Activated CD4-positive, CD25-positive, alpha-beta regulatory T cell treated with anti-CD3 and anti-CD28 coated beads, Interleukin-2, amount 50 U/mL, for 72 hours (primary cell): ENCODE measurements at regions not wholly inside any gene's neighbourhood (a gene's known extent, or its start where the extent isn't known, plus 50 kb on each side); places are given as distances from the start of the nearest gene placed in this dataset.

ENCODE experiments used
- DNase-seq: peaks from one replicate; pipeline ENCODE4 v3.0.0; 2021

DNA sequence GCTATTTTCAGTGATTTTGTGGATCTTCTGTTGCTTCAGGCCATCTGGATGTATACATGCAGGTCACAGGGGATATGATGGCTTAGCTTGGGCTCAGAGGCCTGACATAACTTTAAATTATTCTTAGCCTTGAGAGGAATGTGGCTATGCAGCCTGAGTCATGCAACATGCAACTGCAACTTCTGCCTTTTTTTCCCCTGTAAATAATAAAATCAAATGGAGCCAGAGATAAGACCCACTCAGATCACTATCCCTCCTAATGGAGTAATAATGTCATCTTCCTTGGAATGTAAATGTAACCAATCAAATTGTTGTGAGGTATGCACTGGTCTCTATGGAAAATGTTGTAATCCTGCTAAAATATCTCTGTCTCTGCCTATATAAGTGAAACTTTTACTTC, 54.9 kb downstream of the MAGEB17 start:
- DNase-seq: no peak

- no peak for DNase-seq
These were observed 56.1 kb downstream of the MAGEB17 start for GRCh38 chrX:16223385-16223784.

GRCh38 chrX:16239211-16239610, 71.9 kb downstream of the MAGEB17 start:
- no peak for DNase-seq

- DNase-seq: no peak
These were observed 73.1 kb downstream of the MAGEB17 start for GRCh38 chrX:16240231-16240905.

DNA sequence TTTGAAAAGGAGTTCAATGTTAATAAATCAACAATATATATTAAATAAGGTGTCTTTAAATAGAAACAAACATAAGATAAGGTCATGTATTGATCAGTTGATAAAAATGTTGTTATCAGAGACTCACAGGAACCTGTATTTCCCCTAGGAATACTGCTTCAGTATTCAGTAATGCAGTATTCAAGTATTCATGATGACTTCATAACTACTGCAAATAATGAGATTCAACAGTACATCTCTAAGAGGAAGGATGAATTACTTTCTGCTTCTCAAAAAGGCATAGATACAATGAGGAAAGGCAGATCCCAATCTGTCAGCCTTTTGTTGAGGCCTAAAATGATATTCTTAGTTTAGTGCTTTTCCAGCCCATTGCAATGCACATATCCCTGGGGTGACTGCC, 73.7 kb downstream of the MAGEB17 start:
- no peak for DNase-seq

DNA sequence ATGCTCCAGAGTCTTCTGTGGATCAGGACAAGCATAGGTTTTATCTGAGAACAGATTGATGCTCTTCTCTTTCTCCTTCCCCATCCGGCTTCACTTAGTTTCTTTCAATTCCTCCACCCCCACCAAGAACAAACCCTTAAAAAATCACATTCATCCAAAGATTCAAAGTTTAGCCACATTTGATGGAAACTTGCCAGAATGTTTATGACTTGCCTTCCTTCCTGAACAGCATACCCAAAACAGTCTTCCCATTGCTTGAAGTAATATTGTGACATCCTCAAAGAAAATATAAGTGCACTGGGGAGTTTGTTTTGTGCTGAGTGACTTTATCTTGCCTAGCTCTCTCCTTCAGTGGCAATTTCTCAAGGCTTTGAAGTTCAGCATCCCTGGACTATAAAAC, 83.0 kb downstream of the MAGEB17 start:
- no peak for DNase-seq

- no peak for DNase-seq
These were observed 84.5 kb downstream of the MAGEB17 start for GRCh38 chrX:16251782-16252181.

DNA sequence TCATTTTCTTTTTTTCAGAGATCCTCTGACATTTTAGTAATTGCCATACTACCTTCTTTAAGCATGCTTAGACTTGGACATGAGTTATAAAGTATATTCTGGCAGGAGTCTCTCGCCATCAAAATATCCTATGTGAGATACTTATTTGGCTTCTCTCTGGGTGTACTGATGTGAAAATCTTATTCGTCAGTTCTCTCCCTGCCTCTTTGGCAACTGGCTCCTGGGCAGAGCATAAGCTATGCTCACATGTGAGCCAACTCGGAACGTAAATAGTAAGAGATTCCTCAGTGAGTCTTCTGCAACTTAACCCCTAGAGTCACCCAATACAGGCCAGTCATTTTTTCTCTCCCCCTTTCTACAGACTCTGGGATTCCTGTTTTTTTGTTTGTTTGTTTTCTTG, 91.6 kb downstream of the MAGEB17 start:
- no peak for DNase-seq

DNA sequence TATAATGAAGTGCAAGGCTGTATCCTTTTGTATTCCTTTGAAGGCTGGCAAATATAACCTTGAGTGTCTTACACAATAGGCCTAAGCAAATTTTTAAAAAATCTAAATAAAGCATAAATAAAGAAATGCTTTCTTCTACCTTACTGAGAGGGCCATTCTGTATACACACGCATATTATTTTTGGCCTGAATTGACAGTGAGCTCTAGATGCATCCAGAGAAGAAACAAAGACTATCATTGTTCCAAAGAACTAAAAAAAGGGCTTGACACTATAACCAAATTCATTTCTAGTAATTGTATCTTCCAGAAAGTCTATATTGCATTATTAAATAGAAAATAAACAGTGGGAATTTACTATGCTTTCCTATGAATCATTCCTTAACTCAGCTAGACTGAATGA, 100.2 kb downstream of the MAGEB17 start:
- no peak for DNase-seq

- DNase-seq: no peak
These were observed 100.9 kb downstream of the MAGEB17 start for GRCh38 chrX:16268206-16268605.

DNA sequence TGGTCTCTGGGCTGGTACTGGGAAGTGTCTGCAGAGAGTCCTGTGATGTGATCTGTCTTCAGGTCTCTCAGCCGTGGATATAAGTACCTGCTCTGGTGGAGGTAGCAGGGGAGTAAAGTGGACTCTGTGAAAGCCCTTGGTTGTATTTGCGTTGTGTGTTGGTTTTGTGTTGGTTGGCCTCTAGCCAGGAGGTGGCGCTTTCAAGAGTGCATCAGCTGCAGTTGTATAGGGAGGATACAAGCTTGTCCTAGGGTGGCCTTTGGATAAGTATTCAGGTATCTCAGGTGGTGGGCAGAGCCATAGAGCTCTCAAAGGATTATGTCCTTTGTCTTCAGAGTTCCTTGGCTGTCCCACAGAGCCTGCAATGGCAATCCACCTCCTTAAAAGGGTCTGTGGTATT, 111.6 kb downstream of the MAGEB17 start:
- DNase-seq: no peak

GRCh38 chrX:16282209-16282608, 114.9 kb downstream of the MAGEB17 start:
- no peak for DNase-seq

DNA sequence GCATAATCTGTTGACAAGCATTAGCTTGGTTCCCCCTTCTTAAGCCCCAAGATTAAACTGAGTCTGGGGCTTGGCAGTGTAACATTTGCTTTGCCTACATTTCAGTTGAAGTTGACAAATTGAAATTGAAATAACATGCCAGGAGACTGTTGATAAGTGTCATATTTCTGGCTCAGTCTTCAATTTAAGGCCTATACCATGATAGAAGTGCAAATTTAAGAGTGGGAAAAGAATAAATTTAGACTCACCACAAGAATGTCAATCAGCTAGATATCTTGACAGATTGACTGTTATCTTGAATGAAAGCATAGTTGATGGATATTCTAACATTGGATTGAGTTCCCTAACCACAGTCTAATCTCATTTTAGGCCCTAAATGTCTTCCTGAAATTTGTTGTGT, 117.6 kb downstream of the MAGEB17 start:
- no peak for DNase-seq

- DNase-seq: no peak
These were observed 123.7 kb downstream of the MAGEB17 start for GRCh38 chrX:16290997-16291396.

- no peak for DNase-seq
These were observed 133.6 kb downstream of the MAGEB17 start for GRCh38 chrX:16300831-16301230.

DNA sequence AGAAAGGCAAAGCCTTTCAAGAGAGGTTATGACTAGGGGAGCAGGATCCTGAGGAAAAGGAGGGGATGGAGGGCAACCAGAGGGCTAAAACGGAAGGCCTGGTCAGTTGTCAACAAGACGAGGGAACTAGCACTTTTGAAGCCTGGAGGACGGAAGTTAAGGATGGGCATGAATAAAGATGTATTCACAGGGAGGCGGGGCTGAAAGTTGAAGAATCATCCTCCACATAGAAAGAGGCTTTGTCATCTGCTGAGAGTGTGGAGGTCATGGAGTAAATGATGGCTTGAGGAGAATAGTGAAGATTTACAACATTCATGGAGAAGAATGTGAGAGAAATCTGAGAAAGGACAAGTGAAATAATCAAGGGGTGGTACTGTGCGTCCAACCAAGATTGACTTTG, 137.5 kb downstream of the MAGEB17 start:
- DNase-seq: no peak

GRCh38 chrX:16305187-16305586, 137.9 kb downstream of the MAGEB17 start:
- no peak for DNase-seq

DNA sequence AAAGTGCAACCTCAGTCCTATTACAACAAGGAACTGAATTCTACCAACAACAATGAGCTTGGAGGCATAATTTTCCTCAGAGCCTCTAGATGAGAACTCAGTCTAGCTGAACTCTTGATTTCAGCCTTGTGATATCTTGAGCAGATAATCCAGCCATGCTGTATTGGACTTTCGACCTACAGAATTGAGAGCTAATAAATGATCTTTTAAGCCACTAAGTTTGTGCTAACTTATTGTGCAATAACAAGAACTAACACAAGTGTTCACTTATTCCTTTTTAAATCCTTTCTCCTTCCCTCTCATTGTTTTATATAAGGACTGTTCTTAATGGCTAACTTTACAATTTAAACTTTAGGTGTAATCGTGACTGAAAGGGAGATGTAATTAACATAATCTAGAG, 140.7 kb downstream of the MAGEB17 start:
- no peak for DNase-seq

DNA sequence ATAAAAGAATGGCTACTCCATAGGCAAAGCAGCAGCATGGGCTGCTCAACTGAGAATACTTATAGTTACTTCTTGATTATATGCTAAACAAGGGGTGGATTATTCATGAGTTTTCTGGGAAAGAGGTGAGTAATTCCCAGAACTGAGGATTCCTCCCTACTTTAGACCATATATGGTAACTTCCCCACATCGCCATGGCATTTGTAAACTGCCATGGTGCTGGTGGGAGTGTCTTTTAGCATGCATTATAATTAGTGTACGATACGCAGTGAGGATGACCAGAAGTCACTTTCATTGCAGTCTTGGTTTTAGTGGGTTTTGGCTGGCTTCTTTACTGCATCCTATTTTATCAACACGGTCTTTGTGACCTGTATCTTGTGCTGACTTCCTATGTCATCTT, 141.5 kb downstream of the MAGEB17 start:
- DNase-seq: no peak

GRCh38 chrX:16310326-16310725, 143.0 kb downstream of the MAGEB17 start:
- no peak for DNase-seq

DNA sequence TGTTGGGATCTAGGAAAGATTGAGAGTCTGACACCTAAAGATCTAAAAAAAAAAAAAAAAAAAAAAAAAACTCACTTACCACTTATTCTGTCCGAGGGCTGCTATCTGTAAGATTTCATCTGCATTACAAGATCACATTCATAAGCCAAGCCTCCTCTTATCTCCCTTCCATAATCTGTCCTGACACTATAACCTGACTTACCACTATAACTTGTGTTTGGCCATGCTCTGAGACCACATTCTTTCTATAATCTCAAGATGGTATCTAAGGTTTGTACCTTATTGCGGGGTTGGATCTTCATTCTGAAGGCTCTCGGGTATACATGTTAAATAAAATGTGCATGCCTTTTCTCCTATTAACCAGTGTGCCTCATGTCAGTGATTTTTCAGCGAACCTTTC, 144.4 kb downstream of the MAGEB17 start:
- no peak for DNase-seq

- DNase-seq: no peak
These were observed 145.7 kb downstream of the MAGEB17 start for GRCh38 chrX:16312761-16313623.

GRCh38 chrX:16316331-16316730, 149.1 kb downstream of the MAGEB17 start:
- DNase-seq: no peak

GRCh38 chrX:16319929-16320328, 152.6 kb downstream of the MAGEB17 start:
- no peak for DNase-seq
